ENCODE measurements at regions not wholly inside any gene's neighbourhood (a gene's known extent, or its start where the extent isn't known, plus 50 kb on each side); places are given as distances from the start of the nearest gene placed in this dataset.

- DNase-seq = no peak
Measured at GRCh38 chr17:65403626-65404025, 157.8 kb downstream of the AXIN2 start.

- no peak for DNase-seq
Measured at GRCh38 chr17:65402513-65403496, 158.6 kb downstream of the AXIN2 start.

GRCh38 chr17:65401561-65401960 is 159.9 kb downstream of the AXIN2 start:
- DNase-seq = no peak

- no peak for DNase-seq
Measured at GRCh38 chr17:65400701-65401100, 160.7 kb downstream of the AXIN2 start.

- no peak for DNase-seq
Measured at GRCh38 chr17:65398040-65398787, 163.2 kb downstream of the AXIN2 start.

- DNase-seq = no peak
Measured at GRCh38 chr17:65395924-65396323, 165.5 kb downstream of the AXIN2 start.

- DNase-seq = no peak
Measured at GRCh38 chr17:65394811-65395472, 166.5 kb downstream of the AXIN2 start.

GRCh38 chr17:65393514-65393913 is 167.9 kb downstream of the AXIN2 start:
- DNase-seq = no peak

- DNase-seq = no peak
Measured at GRCh38 chr17:65389949-65390348, 171.5 kb downstream of the AXIN2 start.

GRCh38 chr17:65389426-65389825 is 172.0 kb downstream of the AXIN2 start:
- no peak for DNase-seq

GRCh38 chr17:65388911-65389310 is 172.5 kb downstream of the AXIN2 start:
- DNase-seq = no peak

- no peak for DNase-seq
Measured at GRCh38 chr17:65387322-65387721, 174.1 kb downstream of the AXIN2 start.

GRCh38 chr17:65385726-65386125 is 175.7 kb downstream of the AXIN2 start:
- no peak for DNase-seq

GRCh38 chr17:65385071-65385470 is 176.4 kb downstream of the AXIN2 start:
- no peak for DNase-seq

- no peak for DNase-seq
Measured at GRCh38 chr17:65381152-65381551, 180.3 kb downstream of the AXIN2 start.

GRCh38 chr17:65374966-65375365 is 186.5 kb downstream of the AXIN2 start:
- no peak for DNase-seq

GRCh38 chr17:65371702-65372101 is 189.7 kb downstream of the AXIN2 start:
- no peak for DNase-seq

- no peak for DNase-seq
Measured at GRCh38 chr17:65370669-65371131, 190.7 kb downstream of the AXIN2 start.

GRCh38 chr17:65368341-65368740 is 193.1 kb downstream of the AXIN2 start:
- no peak for DNase-seq

GRCh38 chr17:65366102-65366844 is 195.2 kb downstream of the AXIN2 start:
- no peak for DNase-seq

- no peak for DNase-seq
Measured at GRCh38 chr17:65365169-65365568, 196.3 kb downstream of the AXIN2 start.

GRCh38 chr17:65364438-65364837 is 197.0 kb downstream of the AXIN2 start:
- DNase-seq = no peak

- no peak for DNase-seq
Measured at GRCh38 chr17:65362826-65363225, 198.6 kb downstream of the AXIN2 start.

Measured in SHP77 (cell line).